Aorta (tissue), 5 donors: ENCODE measurements at regions not wholly inside any gene's neighbourhood (a gene's known extent, or its start where the extent isn't known, plus 50 kb on each side); places are given as distances from the start of the nearest gene placed in this dataset.

ENCODE experiments used
- ATAC-seq: fragments of 200-7000 bp; cut with Tn5 transposase; one replicate; pipeline ENCODE4 v1.9.1; 2022; ENCODE audit warnings: moderate library complexity; ENCODE audit not compliant: low FRiP score
- DNase-seq, 2 donors: peaks; one replicate each; pipeline ENCODE4 v3.0.0-alpha.2; 2020
- H3K27ac ChIP-seq, 2 donors: one replicate each; pipeline ENCODE4 v1.5.1; 2013; ENCODE audit warnings: low read length in 2 of 2, mild to moderate bottlenecking in 2 of 2, moderate library complexity in 2 of 2, control low read depth in 1 of 2, inconsistent platforms in 1 of 2, low read depth in 1 of 2
- H3K27me3 ChIP-seq, 2 donors: one replicate each; pipeline ENCODE4 v1.6.1; 2013; ENCODE audit warnings: control low read depth in 1 of 2, low read length in 1 of 2, mild to moderate bottlenecking in 1 of 2, moderate library complexity in 1 of 2; ENCODE audit not compliant: insufficient read depth in 2 of 2, control insufficient read depth in 1 of 2
- H3K36me3 ChIP-seq, 2 donors: one replicate each; pipeline ENCODE4 v1.6.1; 2013; ENCODE audit warnings: control low read depth in 1 of 2, low read length in 1 of 2, mild to moderate bottlenecking in 1 of 2; ENCODE audit not compliant: insufficient read depth in 2 of 2, control insufficient read depth in 1 of 2
- H3K4me1 ChIP-seq, 2 donors: one replicate each; pipeline ENCODE4 v1.6.1; 2013; ENCODE audit warnings: low read length in 2 of 2, control low read depth in 1 of 2, mild to moderate bottlenecking in 1 of 2, moderate library complexity in 1 of 2; ENCODE audit not compliant: insufficient read depth in 2 of 2, control insufficient read depth in 1 of 2
- H3K4me3 ChIP-seq, 2 donors: one replicate each; pipeline ENCODE4 v1.5.1; 2013; ENCODE audit warnings: low read length in 2 of 2, control low read depth in 1 of 2, mild to moderate bottlenecking in 1 of 2
- H3K9me3 ChIP-seq: one replicate; pipeline ENCODE4 v1.6.1; 2013; ENCODE audit warnings: mild to moderate bottlenecking, low read length; ENCODE audit not compliant: control insufficient read depth
- WGBS, 2 donors: extraction: QIAGEN DNeasy Blood & Tissue Kit; methylation state at CpG; one replicate each; pipeline ENCODE4 v1.1.7; 2013; 5-methylcytosine and 5-hydroxymethylcytosine counted together
- intact Hi-C, 2 donors: fragments of 100-400 bp; cut with DNase I; formaldehyde crosslinking; loops; one replicate each; pipeline versions ENCODE4 v1.14.2 to v1.15.0; 2022
- donor health status: healthy with polysubstance abuse.
- donor health status: Bipolar disorder and iron deficiency.
- donor health status: DM: no; HTN: no; CAD: no.
- donor health status: DM: no; HTN: no; CAD: no.
- donor health status: DM: yes; HTN: yes; CAD: no.

- Histone ChIP-seq H3K4me1 (no peaks in the 10 kb centered on the region), H3K9me3 (no peaks in the 10 kb centered on the region), H3K27me3 (no peaks in the 10 kb centered on the region), H3K36me3 (peaks cover 0 to 2% of the 10 kb centered on the region in 2 donors), H3K4me3 (no peak overlapping the region), H3K27ac (no peak overlapping the region)
- intact Hi-C loops, result no loop called here
- WGBS, 2 donors, result 96 to 97% methylated on average over 2 of the region's 2 CpGs
- DNase-seq (no peak), ATAC-seq (no peak)
Observed at GRCh38 chr2:144208924-144209323, 311.0 kb downstream of the ZEB2 start.

- Histone ChIP-seq H3K27me3 (no peaks in the 10 kb centered on the region), H3K4me1 (no peaks in the 10 kb centered on the region), H3K36me3 (peaks cover 0 to 2% of the 10 kb centered on the region in 2 donors), H3K9me3 (no peaks in the 10 kb centered on the region), H3K27ac (no peak overlapping the region), H3K4me3 (no peak overlapping the region)
- intact Hi-C loops, result no loop called here
- DNase-seq (no peak), ATAC-seq (no peak)
- 93 to 98% methylated on average over 2 of the region's 2 CpGs for WGBS, 2 donors
Observed at GRCh38 chr2:144206019-144206418, 313.9 kb downstream of the ZEB2 start.

- intact Hi-C loops, result no loop called here
- Histone ChIP-seq H3K27me3 (no peaks in the 10 kb centered on the region), H3K9me3 (no peaks in the 10 kb centered on the region), H3K4me1 (no peaks in the 10 kb centered on the region), H3K27ac (no peak overlapping the region), H3K36me3 (no peaks in the 10 kb centered on the region), H3K4me3 (no peak overlapping the region)
- ATAC-seq (no peak), DNase-seq (no peak)
- WGBS, 2 donors, result 90 to 92% methylated on average over 1 of the region's 1 CpG
Observed at GRCh38 chr2:144201868-144202468, 318.0 kb downstream of the ZEB2 start.

- WGBS, 2 donors, result 97% methylated on average over 6 of the region's 6 CpGs
- Histone ChIP-seq H3K9me3 (no peaks in the 10 kb centered on the region), H3K4me1 (no peaks in the 10 kb centered on the region), H3K36me3 (no peaks in the 10 kb centered on the region), H3K4me3 (no peak overlapping the region), H3K27me3 (no peaks in the 10 kb centered on the region), H3K27ac (no peak overlapping the region)
- intact Hi-C loops, result no loop called here
- ATAC-seq (no peak), DNase-seq (no peak)
Observed at GRCh38 chr2:144201126-144201525, 318.8 kb downstream of the ZEB2 start.

GRCh38 chr2:144198116-144198515 lies 321.8 kb downstream of the ZEB2 start:
- H3K27me3 ChIP-seq, result no peaks in the 10 kb centered on the region
- no peaks in the 10 kb centered on the region for H3K9me3 ChIP-seq
- no peak overlapping the region for H3K27ac ChIP-seq
- intact Hi-C loops, result no loop called here
- H3K4me3 ChIP-seq, result no peak overlapping the region
- no peaks in the 10 kb centered on the region for H3K4me1 ChIP-seq
- 62% methylated on average over 3 of the region's 3 CpGs for WGBS, 2 donors
- ATAC-seq, result no peak
- no peaks in the 10 kb centered on the region for H3K36me3 ChIP-seq
- DNase-seq, result no peak

- no peak for DNase-seq
- H3K27me3 ChIP-seq, result no peaks in the 10 kb centered on the region
- H3K9me3 ChIP-seq, result no peaks in the 10 kb centered on the region
- no peaks in the 10 kb centered on the region for H3K4me1 ChIP-seq
- H3K27ac ChIP-seq, result no peak overlapping the region
- no peak for ATAC-seq
- 95 to 96% methylated on average over 5 of the region's 5 CpGs for WGBS, 2 donors
- no peak overlapping the region for H3K4me3 ChIP-seq
- intact Hi-C loops, result no loop called here
- H3K36me3 ChIP-seq, result no peaks in the 10 kb centered on the region
Observed at GRCh38 chr2:144194326-144195071, 325.4 kb downstream of the ZEB2 start.

- no peak overlapping the region for H3K4me3 ChIP-seq
- WGBS, 2 donors, result 93 to 96% methylated on average over 4 of the region's 4 CpGs
- ATAC-seq, result no peak
- intact Hi-C loops, result no loop called here
- H3K9me3 ChIP-seq, result no peaks in the 10 kb centered on the region
- H3K27ac ChIP-seq, result no peak overlapping the region
- H3K27me3 ChIP-seq, result no peaks in the 10 kb centered on the region
- H3K36me3 ChIP-seq, result no peaks in the 10 kb centered on the region
- DNase-seq, result no peak
- H3K4me1 ChIP-seq, result no peaks in the 10 kb centered on the region
Observed at GRCh38 chr2:144190908-144191605, 328.9 kb downstream of the ZEB2 start.

GRCh38 chr2:144183727-144184126 lies 336.2 kb downstream of the ZEB2 start:
- intact Hi-C loops, result no loop called here
- no peaks in the 10 kb centered on the region for H3K9me3 ChIP-seq
- DNase-seq (no peak), ATAC-seq (no peak)
- H3K36me3 ChIP-seq, result no peaks in the 10 kb centered on the region
- H3K4me1 ChIP-seq, result no peaks in the 10 kb centered on the region
- H3K27ac ChIP-seq, result no peak overlapping the region
- no peaks in the 10 kb centered on the region for H3K27me3 ChIP-seq
- no peak overlapping the region for H3K4me3 ChIP-seq
- 94 to 96% methylated on average over 9 of the region's 9 CpGs for WGBS, 2 donors

GRCh38 chr2:144181001-144181400 lies 338.9 kb downstream of the ZEB2 start:
- no peaks in the 10 kb centered on the region for H3K4me1 ChIP-seq
- H3K4me3 ChIP-seq, result no peak overlapping the region
- H3K9me3 ChIP-seq, result no peaks in the 10 kb centered on the region
- DNase-seq, result no peak
- ATAC-seq, result no peak
- 65 to 81% methylated on average over 1 of the region's 1 CpG for WGBS, 2 donors
- no peak overlapping the region for H3K27ac ChIP-seq
- intact Hi-C loops, result no loop called here
- no peaks in the 10 kb centered on the region for H3K27me3 ChIP-seq
- H3K36me3 ChIP-seq, result no peaks in the 10 kb centered on the region
